Esophagus squamous epithelium (tissue), 5 donors: ENCODE measurements at regions not wholly inside any gene's neighbourhood (a gene's known extent, or its start where the extent isn't known, plus 50 kb on each side); places are given as distances from the start of the nearest gene placed in this dataset.

Experiments used
- DNase-seq: peaks from one replicate; lab custom pipeline; 2025; lab: John Stamatoyannopoulos, UW
- H3K27ac ChIP-seq, 4 donors: fragments of 200-600 bp; sonication (generic); one replicate each; pipeline ENCODE4 v1.5.1; 2016 to 2019; ENCODE audit warnings: mild to moderate bottlenecking in 1 of 4
- H3K27me3 ChIP-seq, 4 donors: fragments of 200-600 bp; sonication (generic); 1 replicate in 3 of 4; 2 replicates in 1 of 4; pipeline versions ENCODE4 v1.5.1 to v1.6.0; 2017 to 2021; ENCODE audit warnings: antibody characterized with exemption in 1 of 4
- H3K36me3 ChIP-seq, 3 donors: fragments of 200-600 bp; sonication (generic); one replicate each; pipeline ENCODE4 v1.5.1; 2016 to 2019
- H3K4me1 ChIP-seq, 3 donors: fragments of 200-600 bp; sonication (generic); one replicate each; pipeline ENCODE4 v1.5.1; 2017 to 2019
- H3K4me3 ChIP-seq, 4 donors: fragments of 200-600 bp; sonication (generic); 1 replicate in 3 of 4; 2 replicates in 1 of 4; pipeline ENCODE4 v1.5.1; 2016 to 2019; ENCODE audit warnings: mild to moderate bottlenecking in 2 of 4, moderate library complexity in 1 of 4
- H3K9me3 ChIP-seq, 3 donors: fragments of 200-600 bp; sonication (generic); one replicate each; pipeline ENCODE4 v1.5.1; 2016 to 2019
- CTCF ChIP-seq, 6 experiments: fragments of 450-650 bp in 4 of 6; fragments of 200-600 bp in 2 of 6; sonication (generic) in 2 of 6; IDR thresholded peaks; one replicate each; pipeline ENCODE4 v1.5.1; 2016 to 2019; ENCODE audit warnings: antibody characterized with exemption in 6 of 6, mild to moderate bottlenecking in 4 of 6, moderate library complexity in 4 of 6
- POLR2A ChIP-seq, 4 donors: fragments of 450-650 bp; IDR thresholded peaks; one replicate each; pipeline ENCODE4 v1.6.1; 2017; ENCODE audit warnings: antibody characterized with exemption in 4 of 4, mild to moderate bottlenecking in 4 of 4, moderate library complexity in 3 of 4
- WGBS, 2 donors: methylation state at CpG; one replicate each; pipeline ENCODE4 v1.1.5; 2018; 5-methylcytosine and 5-hydroxymethylcytosine counted together
- intact Hi-C: fragments of 100-400 bp; cut with DNase I; formaldehyde crosslinking; loops from one replicate; pipeline ENCODE4 v1.15.0; 2022
- donor health status: DM: yes; HTN: yes; CAD: no.

- no peaks in the 10 kb centered on the region for H3K36me3 ChIP-seq
- no peak for DNase-seq
- no peaks in the 10 kb centered on the region for H3K4me1 ChIP-seq
- H3K9me3 ChIP-seq, result no peaks in the 10 kb centered on the region
- H3K27me3 ChIP-seq, result no peaks in the 10 kb centered on the region
- intact Hi-C loops, result no loop called here
- TF ChIP-seq CTCF (IDR thresholded peaks at IDR 0.05) (no peak), POLR2A (IDR thresholded peaks at IDR 0.05) (no peak)
- H3K27ac ChIP-seq, result no peak overlapping the region
- no peak overlapping the region for H3K4me3 ChIP-seq
- 67% methylated on average over 3 of the region's 16 CpGs; no CpG with 5 or more reads in 1 of the 2 donors for WGBS, 2 donors
Measured at GRCh38 chr11:70637186-70637800, 239.0 kb downstream of the CTTN start.

- intact Hi-C loops, result no loop called here
- 79% methylated on average over 14 of the region's 18 CpGs; no CpG with 5 or more reads in 1 of the 2 donors for WGBS, 2 donors
- no peak for TF ChIP-seq CTCF (IDR thresholded peaks at IDR 0.05)
- no peak for TF ChIP-seq POLR2A (IDR thresholded peaks at IDR 0.05)
- H3K27me3 ChIP-seq, result no peaks in the 10 kb centered on the region
- no peaks in the 10 kb centered on the region for H3K4me1 ChIP-seq
- H3K27ac ChIP-seq, result no peak overlapping the region
- no peaks in the 10 kb centered on the region for H3K36me3 ChIP-seq
- H3K9me3 ChIP-seq, result no peaks in the 10 kb centered on the region
- H3K4me3 ChIP-seq, result no peak overlapping the region
- DNase-seq, result no peak
Measured at GRCh38 chr11:70637949-70638583, 239.7 kb downstream of the CTTN start.

- Histone ChIP-seq H3K36me3 (no peaks in the 10 kb centered on the region), H3K9me3 (no peaks in the 10 kb centered on the region), H3K27ac (no peak overlapping the region), H3K27me3 (peaks cover 0 to 5% (median 0%) of the 10 kb centered on the region in 4 donors), H3K4me1 (no peaks in the 10 kb centered on the region), H3K4me3 (no peak overlapping the region)
- intact Hi-C loops, result no loop called here
- TF ChIP-seq CTCF (IDR thresholded peaks at IDR 0.05) (no peak), POLR2A (IDR thresholded peaks at IDR 0.05) (no peak)
- no peak for DNase-seq
- WGBS, 2 donors, result 78 to 90% methylated on average over 6 to 7 of the region's 8 CpGs
Measured at GRCh38 chr11:70640408-70640807, 242.1 kb downstream of the CTTN start.

DNA sequence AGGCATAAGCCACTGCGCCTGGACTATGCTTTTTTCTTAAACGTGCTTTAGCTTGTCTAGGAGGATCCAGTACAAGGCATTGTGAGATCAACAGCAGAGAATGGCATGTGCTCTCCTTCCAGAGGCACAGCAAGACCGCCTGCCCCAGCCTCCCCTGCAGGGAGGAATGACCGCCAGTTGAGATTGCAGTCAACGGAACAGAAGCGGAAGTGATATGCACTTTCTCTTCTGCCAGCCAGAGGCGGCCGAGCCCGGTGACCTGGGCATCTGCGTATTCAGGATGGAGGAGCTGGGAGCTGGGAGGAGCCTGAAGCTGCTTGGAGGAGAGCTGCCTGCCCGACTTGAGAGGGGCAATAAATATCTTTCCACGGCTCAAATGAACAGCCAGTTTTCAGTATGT lies 243.0 kb downstream of the CTTN start:
- no peak overlapping the region for H3K4me3 ChIP-seq
- WGBS, 2 donors, result 69 to 75% methylated on average over 5 to 8 of the region's 12 CpGs
- H3K4me1 ChIP-seq, result no peaks in the 10 kb centered on the region
- H3K9me3 ChIP-seq, result no peaks in the 10 kb centered on the region
- DNase-seq, result no peak
- peaks cover 0 to 5% (median 0%) of the 10 kb centered on the region in 4 donors for H3K27me3 ChIP-seq
- intact Hi-C loops, result no loop called here
- H3K36me3 ChIP-seq, result no peaks in the 10 kb centered on the region
- no peak overlapping the region for H3K27ac ChIP-seq
- TF ChIP-seq POLR2A (IDR thresholded peaks at IDR 0.05) (no peak), CTCF (IDR thresholded peaks at IDR 0.05) (no peak)

- H3K27ac ChIP-seq, result no peak overlapping the region
- no peak overlapping the region for H3K4me3 ChIP-seq
- H3K9me3 ChIP-seq, result no peaks in the 10 kb centered on the region
- no peaks in the 10 kb centered on the region for H3K4me1 ChIP-seq
- peaks cover 0 to 5% (median 0%) of the 10 kb centered on the region in 4 donors for H3K27me3 ChIP-seq
- no peak for DNase-seq
- 75 to 83% methylated on average over 7 to 14 of the region's 14 CpGs for WGBS, 2 donors
- no peak for TF ChIP-seq POLR2A (IDR thresholded peaks at IDR 0.05)
- no peak for TF ChIP-seq CTCF (IDR thresholded peaks at IDR 0.05)
- no peaks in the 10 kb centered on the region for H3K36me3 ChIP-seq
- intact Hi-C loops, result no loop called here
Measured at GRCh38 chr11:70642266-70642665, 243.9 kb downstream of the CTTN start.
